Type B pancreatic cell (in vitro differentiated cells): ENCODE measurements at regions not wholly inside any gene's neighbourhood (a gene's known extent, or its start where the extent isn't known, plus 50 kb on each side); places are given as distances from the start of the nearest gene placed in this dataset.

ENCODE experiments used
- DNase-seq: peaks from one replicate; pipeline ENCODE4 v3.0.0; 2021; ENCODE audit warnings: mixed read lengths; ENCODE audit not compliant: unreplicated experiment; ENCODE audit errors: extremely low spot score
- H3K27ac Mint-ChIP-seq: 2 replicates; pipeline ENCODE4 v1.8.0; 2021; ENCODE audit warnings: mild to moderate bottlenecking, mixed read lengths
- H3K27me3 Mint-ChIP-seq: 2 replicates; pipeline ENCODE4 v1.8.0; 2021; ENCODE audit warnings: mixed read lengths
- H3K36me3 Mint-ChIP-seq: 2 replicates; pipeline ENCODE4 v1.8.0; 2021; ENCODE audit warnings: mixed read lengths
- H3K4me1 Mint-ChIP-seq: one replicate; pipeline ENCODE4 v1.8.0; 2021; ENCODE audit warnings: mixed read lengths; ENCODE audit not compliant: unreplicated experiment
- H3K4me3 Mint-ChIP-seq: 2 replicates; pipeline ENCODE4 v1.8.0; 2021; ENCODE audit warnings: mild to moderate bottlenecking, mixed read lengths
- H3K9me3 Mint-ChIP-seq: 2 replicates; pipeline ENCODE4 v1.8.0; 2021; ENCODE audit warnings: mixed read lengths
- TF ChIP-seq, protein P1 (sequence below): fragments of 200-600 bp; sonication (generic); conservative IDR thresholded peaks from 2 replicates; pipeline ENCODE4 v1.5.0; 2021; ENCODE audit warnings: antibody characterized with exemption, mild to moderate bottlenecking

DNA sequence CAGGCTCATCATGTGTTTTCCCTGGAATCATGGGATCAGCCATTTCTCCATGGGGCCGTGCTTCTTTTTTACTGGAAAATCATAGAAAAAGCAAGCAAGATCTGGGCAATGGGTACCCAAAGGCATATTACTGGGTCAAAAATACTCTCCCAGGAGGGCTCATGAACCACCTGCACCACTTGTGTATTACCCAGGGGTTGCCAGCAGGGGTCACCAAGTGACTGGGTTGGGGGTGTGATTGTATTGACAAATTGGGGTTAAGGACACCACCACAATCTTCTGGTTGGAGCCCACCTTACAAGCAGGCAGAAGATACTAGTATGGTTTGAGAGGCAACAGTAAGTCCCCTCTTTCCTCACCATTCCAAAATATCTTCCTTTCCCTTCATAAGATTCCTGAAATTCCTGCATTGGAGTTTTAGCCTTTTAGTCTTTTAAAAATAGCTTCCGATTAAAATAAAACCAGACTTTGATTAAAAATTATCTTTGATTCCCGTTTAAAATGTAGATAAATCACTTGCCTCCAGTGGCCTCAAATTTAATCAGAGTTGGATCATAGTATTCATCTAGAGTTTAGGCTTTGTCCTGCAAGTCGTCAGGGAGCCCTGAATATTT is 603.3 kb downstream of the KIF4B start:
- no peak overlapping the region for H3K27ac Mint-ChIP-seq
- no peak overlapping the region for H3K4me3 Mint-ChIP-seq
- DNase-seq = no peak
- peaks cover 11% of the 10 kb centered on the region for H3K4me1 Mint-ChIP-seq
- TF ChIP-seq, protein P1, sequence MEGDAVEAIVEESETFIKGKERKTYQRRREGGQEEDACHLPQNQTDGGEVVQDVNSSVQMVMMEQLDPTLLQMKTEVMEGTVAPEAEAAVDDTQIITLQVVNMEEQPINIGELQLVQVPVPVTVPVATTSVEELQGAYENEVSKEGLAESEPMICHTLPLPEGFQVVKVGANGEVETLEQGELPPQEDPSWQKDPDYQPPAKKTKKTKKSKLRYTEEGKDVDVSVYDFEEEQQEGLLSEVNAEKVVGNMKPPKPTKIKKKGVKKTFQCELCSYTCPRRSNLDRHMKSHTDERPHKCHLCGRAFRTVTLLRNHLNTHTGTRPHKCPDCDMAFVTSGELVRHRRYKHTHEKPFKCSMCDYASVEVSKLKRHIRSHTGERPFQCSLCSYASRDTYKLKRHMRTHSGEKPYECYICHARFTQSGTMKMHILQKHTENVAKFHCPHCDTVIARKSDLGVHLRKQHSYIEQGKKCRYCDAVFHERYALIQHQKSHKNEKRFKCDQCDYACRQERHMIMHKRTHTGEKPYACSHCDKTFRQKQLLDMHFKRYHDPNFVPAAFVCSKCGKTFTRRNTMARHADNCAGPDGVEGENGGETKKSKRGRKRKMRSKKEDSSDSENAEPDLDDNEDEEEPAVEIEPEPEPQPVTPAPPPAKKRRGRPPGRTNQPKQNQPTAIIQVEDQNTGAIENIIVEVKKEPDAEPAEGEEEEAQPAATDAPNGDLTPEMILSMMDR = peak; percentile 78
- H3K27me3 Mint-ChIP-seq = peaks cover 26% of the 10 kb centered on the region
- no peaks in the 10 kb centered on the region for H3K9me3 Mint-ChIP-seq
- H3K36me3 Mint-ChIP-seq = no peaks in the 10 kb centered on the region

DNA sequence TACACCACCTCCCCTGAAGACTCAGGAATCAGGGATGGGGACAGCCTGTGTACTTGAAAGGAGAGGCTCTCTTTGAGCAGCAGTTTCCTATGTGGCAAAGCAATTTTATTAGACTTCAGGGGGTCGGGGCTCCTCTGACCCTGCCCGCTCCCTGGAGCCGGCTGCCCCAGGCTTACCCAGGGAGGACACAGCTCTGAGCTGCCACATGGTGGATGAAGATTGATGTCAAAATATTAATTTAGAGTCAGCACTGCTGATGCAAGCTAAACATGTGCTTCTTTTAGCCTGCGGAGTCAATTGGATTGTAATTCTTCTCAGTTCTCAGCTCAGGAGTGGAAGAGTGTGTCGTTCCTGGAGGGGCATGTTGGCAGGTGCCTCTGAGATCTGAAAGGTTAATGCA is 606.1 kb downstream of the KIF4B start:
- Mint-ChIP-seq H3K27ac (no peak overlapping the region), H3K4me3 (no peak overlapping the region), H3K27me3 (peaks cover 28% of the 10 kb centered on the region)

DNA sequence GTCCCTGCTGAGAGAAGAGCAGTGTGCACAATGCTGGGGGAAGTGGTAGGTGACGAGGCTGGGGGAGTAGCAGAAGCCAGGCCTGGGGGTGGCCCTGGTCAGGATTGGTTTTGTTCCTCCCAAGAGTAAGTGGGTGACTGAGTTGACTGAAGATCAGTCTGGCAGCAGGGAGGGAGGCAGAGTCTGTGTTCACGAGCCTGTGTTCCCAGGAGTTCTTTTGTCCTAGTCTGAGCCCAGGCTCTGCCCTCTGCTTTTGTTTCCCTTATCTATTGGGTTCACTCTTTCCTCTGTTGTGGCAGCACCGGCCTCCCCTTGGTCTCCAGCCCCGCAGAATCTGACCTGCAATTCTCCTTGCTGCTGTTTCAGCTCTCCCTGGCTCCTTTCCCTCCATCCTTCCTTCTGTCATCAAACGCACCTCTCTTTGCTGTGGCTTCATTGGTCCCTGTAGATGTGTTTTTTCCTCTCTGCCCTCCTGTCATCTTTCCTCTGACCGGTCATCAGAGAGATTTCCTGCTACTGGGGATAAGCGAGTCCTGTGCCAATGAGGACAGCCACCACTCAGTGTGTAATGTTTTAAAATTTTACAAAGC is 607.4 kb downstream of the KIF4B start:
- no peak overlapping the region for H3K4me3 Mint-ChIP-seq
- no peak overlapping the region for H3K27ac Mint-ChIP-seq
- peaks cover 11% of the 10 kb centered on the region for H3K4me1 Mint-ChIP-seq
- H3K27me3 Mint-ChIP-seq = peaks cover 36% of the 10 kb centered on the region
- H3K9me3 Mint-ChIP-seq = no peaks in the 10 kb centered on the region
- no peak for DNase-seq
- TF ChIP-seq, protein P1 = no peak
- no peaks in the 10 kb centered on the region for H3K36me3 Mint-ChIP-seq

More for the DNA sequence above, 606.1 kb downstream of the KIF4B start:
- Mint-ChIP-seq H3K36me3 (no peaks in the 10 kb centered on the region), H3K9me3 (no peaks in the 10 kb centered on the region), H3K4me1 (peaks cover 11% of the 10 kb centered on the region)
- TF ChIP-seq, protein P1 = no peak
- no peak for DNase-seq

DNA sequence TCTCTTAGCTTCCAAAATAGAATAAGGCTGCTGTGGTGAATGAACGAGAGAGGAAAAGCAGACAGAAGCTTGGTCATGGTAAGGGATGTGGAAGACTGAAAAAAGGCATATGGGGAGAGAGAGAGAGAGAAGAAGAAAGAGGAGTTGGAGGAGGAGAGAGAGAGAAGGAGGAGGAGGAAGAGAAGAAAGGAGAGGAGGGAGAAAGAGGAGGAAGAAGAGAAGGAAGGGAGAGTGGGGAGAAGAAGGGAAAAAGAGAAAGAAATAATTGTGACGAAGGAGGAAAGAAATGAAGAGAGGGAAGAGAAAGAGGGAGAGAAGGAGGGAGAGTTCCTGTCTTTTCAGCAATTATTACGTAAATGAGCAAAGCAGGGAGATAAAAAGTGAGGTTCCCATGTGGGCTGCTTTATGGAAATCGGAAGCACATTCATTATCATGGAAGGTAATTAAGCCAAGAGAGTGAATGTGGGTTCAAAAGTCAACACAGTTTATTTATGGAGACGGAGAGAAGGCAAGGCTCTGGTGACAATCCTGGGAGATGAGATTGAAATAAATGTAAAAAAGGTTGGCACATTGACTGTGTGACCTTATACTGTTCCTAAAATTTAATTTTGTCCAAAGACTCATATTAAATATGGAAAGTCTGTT is 611.2 kb downstream of the KIF4B start:
- H3K4me1 Mint-ChIP-seq = peaks cover 9% of the 10 kb centered on the region
- H3K36me3 Mint-ChIP-seq = no peaks in the 10 kb centered on the region
- TF ChIP-seq, protein P1 = no peak
- peaks cover 3% of the 10 kb centered on the region for H3K9me3 Mint-ChIP-seq
- H3K4me3 Mint-ChIP-seq = no peak overlapping the region
- peaks cover 39% of the 10 kb centered on the region for H3K27me3 Mint-ChIP-seq
- H3K27ac Mint-ChIP-seq = no peak overlapping the region
- no peak for DNase-seq

DNA sequence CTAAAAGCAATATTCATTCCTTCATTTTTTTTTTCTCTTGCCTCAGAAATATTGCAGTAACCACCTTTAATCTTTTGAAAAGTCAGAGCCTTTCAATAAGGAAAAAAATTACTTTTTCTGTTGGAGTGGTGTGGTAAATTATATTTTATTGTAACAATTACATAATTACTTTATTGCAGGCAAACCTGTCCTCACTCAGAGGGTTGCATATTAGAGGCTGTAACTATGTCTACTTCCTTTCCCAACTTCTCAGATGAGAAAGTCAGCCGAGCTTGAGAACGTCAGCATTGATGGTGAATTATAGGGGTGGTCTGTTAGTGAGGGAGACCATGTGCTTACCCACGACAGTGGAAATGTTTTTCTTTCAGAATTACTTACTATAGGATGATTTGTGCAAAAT is 611.8 kb downstream of the KIF4B start:
- TF ChIP-seq, protein P1 = no peak
- no peak for DNase-seq
- Mint-ChIP-seq H3K27ac (no peak overlapping the region), H3K27me3 (peaks cover 35% of the 10 kb centered on the region), H3K4me3 (no peak overlapping the region), H3K9me3 (peaks cover 3% of the 10 kb centered on the region), H3K36me3 (no peaks in the 10 kb centered on the region), H3K4me1 (peaks cover 8% of the 10 kb centered on the region)
